Progenitor cell of endocrine pancreas (in vitro differentiated cells): ENCODE measurements at regions not wholly inside any gene's neighbourhood (a gene's known extent, or its start where the extent isn't known, plus 50 kb on each side); places are given as distances from the start of the nearest gene placed in this dataset.
"Not testable (repeated sequence)": the region's sequence is repeated elsewhere in the genome, so short reads cannot be mapped to it uniquely, and the experiment has no call there.

Experiments used
- DNase-seq: peaks from one replicate; pipeline ENCODE4 v3.0.0; 2021; ENCODE audit warnings: low spot score; ENCODE audit not compliant: unreplicated experiment
- H3K27ac Mint-ChIP-seq: 2 replicates; pipeline ENCODE4 v1.8.0; 2021; ENCODE audit warnings: mild to moderate bottlenecking, moderate library complexity, mixed read lengths
- H3K27me3 Mint-ChIP-seq: 2 replicates; pipeline ENCODE4 v1.8.0; 2021; ENCODE audit warnings: mixed read lengths
- H3K36me3 Mint-ChIP-seq: 2 replicates; pipeline ENCODE4 v1.8.0; 2022; ENCODE audit warnings: mixed read lengths; ENCODE audit not compliant: insufficient read depth
- H3K4me1 Mint-ChIP-seq: 2 replicates; pipeline ENCODE4 v1.8.0; 2021; ENCODE audit warnings: low read depth, mixed read lengths
- H3K4me3 Mint-ChIP-seq: 2 replicates; pipeline ENCODE4 v1.8.0; 2021; ENCODE audit warnings: low read depth, mild to moderate bottlenecking, moderate library complexity, mixed read lengths
- H3K9me3 Mint-ChIP-seq: 2 replicates; pipeline ENCODE4 v1.8.0; 2021; ENCODE audit warnings: low read depth, mixed read lengths
- TF ChIP-seq, protein P1 (sequence below): fragments of 200-600 bp; sonication (generic); IDR thresholded peaks from one replicate; pipeline ENCODE4 v1.5.0; 2021; ENCODE audit warnings: antibody characterized with exemption, mild to moderate bottlenecking; ENCODE audit not compliant: unreplicated experiment

DNA sequence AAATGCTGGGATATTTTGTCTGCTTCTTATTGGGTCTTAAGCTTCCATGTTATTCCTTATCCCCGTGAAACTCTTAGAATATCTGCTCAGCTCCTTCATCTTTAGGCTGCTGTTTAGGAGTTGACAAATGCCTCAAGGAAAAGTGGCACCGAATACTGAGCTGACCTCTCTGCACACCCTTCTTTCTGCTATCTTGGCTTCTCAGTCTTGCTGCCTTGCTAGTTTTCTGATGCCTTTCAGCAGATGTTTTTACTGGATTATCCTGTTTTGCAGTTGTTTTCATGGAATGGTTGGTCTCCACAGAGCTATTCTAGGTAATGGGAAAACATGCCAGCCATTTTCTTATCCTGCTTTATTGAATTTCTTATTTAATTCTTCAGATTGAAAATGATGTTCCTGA, 86.3 kb downstream of the GYPE start:
- TF ChIP-seq, protein P1, sequence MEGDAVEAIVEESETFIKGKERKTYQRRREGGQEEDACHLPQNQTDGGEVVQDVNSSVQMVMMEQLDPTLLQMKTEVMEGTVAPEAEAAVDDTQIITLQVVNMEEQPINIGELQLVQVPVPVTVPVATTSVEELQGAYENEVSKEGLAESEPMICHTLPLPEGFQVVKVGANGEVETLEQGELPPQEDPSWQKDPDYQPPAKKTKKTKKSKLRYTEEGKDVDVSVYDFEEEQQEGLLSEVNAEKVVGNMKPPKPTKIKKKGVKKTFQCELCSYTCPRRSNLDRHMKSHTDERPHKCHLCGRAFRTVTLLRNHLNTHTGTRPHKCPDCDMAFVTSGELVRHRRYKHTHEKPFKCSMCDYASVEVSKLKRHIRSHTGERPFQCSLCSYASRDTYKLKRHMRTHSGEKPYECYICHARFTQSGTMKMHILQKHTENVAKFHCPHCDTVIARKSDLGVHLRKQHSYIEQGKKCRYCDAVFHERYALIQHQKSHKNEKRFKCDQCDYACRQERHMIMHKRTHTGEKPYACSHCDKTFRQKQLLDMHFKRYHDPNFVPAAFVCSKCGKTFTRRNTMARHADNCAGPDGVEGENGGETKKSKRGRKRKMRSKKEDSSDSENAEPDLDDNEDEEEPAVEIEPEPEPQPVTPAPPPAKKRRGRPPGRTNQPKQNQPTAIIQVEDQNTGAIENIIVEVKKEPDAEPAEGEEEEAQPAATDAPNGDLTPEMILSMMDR = no peak
- no peaks in the 10 kb centered on the region for H3K27me3 Mint-ChIP-seq
- no peaks in the 10 kb centered on the region for H3K36me3 Mint-ChIP-seq
- H3K9me3 Mint-ChIP-seq = no peaks in the 10 kb centered on the region
- no peak for DNase-seq
- no peaks in the 10 kb centered on the region for H3K4me1 Mint-ChIP-seq
- no peak overlapping the region for H3K4me3 Mint-ChIP-seq
- no peak overlapping the region for H3K27ac Mint-ChIP-seq

DNA sequence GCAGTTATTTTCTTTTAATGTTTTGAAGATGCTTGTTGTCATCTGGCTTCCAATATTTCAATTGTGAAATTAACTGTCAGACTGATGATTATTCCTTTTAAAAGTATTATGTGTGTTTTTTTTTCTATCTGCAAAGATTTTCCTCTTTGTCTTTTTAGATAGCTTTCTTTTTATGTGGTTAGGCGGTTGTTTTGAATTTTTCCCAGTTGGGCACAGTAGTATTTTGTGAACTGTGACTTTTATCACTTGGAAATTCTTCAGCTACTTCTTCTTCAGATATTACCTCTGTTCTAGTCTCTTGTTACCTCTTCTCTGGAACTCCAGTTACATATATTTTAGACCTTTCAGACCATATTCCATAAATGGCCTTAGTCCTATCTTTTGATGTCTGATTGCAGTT, 87.5 kb downstream of the GYPE start:
- not testable (repeated sequence) for H3K27ac Mint-ChIP-seq, H3K4me1 Mint-ChIP-seq, H3K4me3 Mint-ChIP-seq, DNase-seq, H3K9me3 Mint-ChIP-seq, H3K27me3 Mint-ChIP-seq, H3K36me3 Mint-ChIP-seq

DNA sequence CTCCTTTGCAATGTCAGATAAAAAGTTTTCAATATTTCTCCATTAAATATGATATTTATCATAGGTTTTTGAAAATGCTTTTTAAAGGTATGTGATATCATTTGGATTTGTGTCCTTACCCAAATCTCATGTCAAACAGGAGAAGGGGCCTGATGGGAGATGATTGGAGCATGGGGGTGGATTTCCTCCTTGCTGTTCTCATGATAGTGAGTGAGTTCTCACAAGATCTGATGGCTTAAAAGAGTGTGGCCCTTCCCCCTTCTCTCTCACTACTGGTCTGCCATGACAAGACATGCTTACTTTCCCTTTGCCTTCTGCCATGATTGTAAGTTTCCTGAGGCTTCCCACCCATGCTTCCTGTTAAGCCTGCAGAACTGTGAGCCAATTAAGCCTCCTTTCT, 90.0 kb downstream of the GYPE start:
- H3K4me3 Mint-ChIP-seq, H3K27me3 Mint-ChIP-seq, DNase-seq: not testable (repeated sequence)

DNA sequence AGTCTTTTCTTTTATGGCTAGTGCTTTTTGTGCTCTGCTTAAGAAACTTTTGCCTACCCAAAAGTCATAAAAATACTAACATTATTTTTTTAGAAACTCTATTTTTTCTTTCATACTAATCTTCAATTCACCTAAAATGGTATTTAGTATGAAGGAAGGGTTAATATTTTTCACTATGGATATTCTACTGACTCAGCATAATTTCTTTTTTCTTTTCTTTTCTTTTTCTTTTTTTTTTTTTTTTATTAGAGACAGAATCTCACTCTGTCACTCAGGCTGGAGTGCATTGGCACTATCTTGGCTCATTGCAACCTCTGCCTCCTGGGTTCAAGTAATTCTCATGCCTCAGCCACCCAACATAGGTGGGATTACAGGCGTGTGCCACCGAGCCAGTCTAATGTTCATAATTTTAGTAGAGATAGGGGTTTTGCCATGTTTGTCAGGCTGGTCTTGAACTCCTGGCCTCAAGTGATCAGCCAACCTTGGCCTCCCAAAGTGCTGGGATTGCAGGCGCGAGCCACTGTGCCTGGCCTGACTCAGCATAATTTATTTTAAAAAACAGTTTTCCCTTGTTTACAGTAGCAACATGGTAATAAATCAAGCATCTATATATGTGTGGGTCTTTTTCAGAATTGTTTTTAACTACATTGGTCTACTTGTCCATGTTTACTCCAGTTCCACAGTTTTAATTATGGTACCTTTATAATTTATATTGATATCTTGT, 91.8 kb downstream of the GYPE start:
- not testable (repeated sequence) for H3K36me3 Mint-ChIP-seq, H3K4me1 Mint-ChIP-seq, H3K27ac Mint-ChIP-seq, DNase-seq, H3K4me3 Mint-ChIP-seq, H3K27me3 Mint-ChIP-seq, H3K9me3 Mint-ChIP-seq

More for the DNA sequence above, 90.0 kb downstream of the GYPE start:
- H3K36me3 Mint-ChIP-seq, H3K27ac Mint-ChIP-seq, H3K9me3 Mint-ChIP-seq, H3K4me1 Mint-ChIP-seq: not testable (repeated sequence)

DNA sequence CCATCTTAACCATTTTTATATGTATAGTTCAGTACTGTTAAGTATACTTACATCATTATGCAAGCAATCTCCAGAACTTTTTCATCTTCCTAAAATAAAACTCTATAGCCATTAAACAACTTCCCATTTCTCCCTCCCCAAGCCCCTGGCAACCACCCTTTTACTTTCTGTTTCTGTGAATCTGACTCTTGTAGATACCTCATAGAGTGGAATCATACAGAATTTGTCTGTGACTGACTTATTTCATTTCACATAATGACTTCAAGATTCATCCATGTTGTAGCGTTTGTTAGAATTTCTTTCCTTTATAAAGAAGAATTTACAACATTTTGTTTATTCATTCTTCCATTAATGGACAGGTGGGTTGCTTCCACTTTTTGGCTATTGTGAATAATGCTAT, 91.2 kb upstream of the FREM3 start:
- not testable (repeated sequence) for H3K36me3 Mint-ChIP-seq, H3K4me1 Mint-ChIP-seq, H3K9me3 Mint-ChIP-seq, H3K4me3 Mint-ChIP-seq, DNase-seq, H3K27ac Mint-ChIP-seq, H3K27me3 Mint-ChIP-seq

DNA sequence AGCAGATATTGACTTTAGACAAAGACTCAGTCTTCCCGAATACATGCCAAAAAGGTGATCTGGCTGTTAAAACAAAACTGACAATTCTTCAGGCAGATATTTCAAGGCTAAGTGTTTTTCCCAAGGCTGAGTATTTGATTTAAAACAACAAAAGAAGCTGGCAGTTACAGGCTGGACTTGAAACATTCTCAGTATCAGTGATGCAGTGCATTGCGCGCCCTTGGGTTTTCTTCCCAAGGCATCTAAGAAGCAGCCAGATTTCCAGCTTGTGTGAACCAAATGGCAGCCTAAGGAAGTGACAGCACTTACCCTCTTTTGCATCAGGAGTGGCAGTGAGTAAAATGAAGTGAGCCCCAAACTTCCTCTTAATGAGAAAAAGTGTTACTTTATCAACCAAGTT, 90.0 kb upstream of the FREM3 start:
- H3K9me3 Mint-ChIP-seq, H3K36me3 Mint-ChIP-seq, H3K27ac Mint-ChIP-seq, H3K4me3 Mint-ChIP-seq, H3K27me3 Mint-ChIP-seq, DNase-seq, H3K4me1 Mint-ChIP-seq: not testable (repeated sequence)

DNA sequence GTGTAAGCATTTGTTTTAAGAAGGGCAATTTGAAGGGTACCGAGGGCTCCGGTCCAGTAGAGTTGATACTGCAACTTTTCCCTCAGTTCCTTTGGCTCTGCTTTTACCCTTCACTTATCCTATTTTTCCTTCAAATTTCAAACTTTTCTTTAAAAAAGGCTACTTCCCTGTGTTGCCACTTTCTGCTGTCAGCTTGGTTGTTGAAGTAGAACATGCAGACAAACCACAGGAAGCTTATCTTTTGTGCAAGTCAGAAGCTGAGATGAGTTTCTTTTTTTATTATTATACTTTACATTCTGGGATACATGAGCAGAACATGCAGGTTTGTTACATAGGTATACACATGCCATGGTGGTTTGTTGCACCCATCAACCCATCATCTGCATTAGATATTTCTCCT, 89.1 kb upstream of the FREM3 start:
- H3K27ac Mint-ChIP-seq, H3K4me1 Mint-ChIP-seq, H3K36me3 Mint-ChIP-seq, H3K27me3 Mint-ChIP-seq, DNase-seq, H3K4me3 Mint-ChIP-seq, H3K9me3 Mint-ChIP-seq: not testable (repeated sequence)

DNA sequence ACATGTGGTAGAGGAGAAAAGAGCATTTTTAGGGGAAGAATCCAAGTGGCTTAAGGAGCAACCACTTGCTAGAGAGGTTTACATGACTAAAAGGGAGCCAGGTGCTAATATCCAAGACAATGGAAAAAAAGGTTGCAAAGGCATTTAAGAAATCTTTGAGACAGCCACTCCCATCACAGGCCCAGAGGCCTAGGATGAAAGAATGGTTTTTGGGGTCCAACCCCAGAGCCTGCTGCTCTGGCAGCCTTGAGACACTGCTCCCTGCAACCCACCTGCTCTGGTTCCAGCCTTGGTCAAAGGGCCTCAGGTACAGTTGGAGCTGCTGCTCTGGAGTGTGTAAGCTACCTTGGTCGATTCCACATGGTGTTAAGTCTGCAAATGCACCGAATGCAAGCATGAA, 84.1 kb upstream of the FREM3 start:
- Mint-ChIP-seq H3K36me3 (no peaks in the 10 kb centered on the region), H3K27ac (no peak overlapping the region), H3K4me3 (no peak overlapping the region), H3K27me3 (no peaks in the 10 kb centered on the region), H3K4me1 (no peaks in the 10 kb centered on the region), H3K9me3 (peaks cover 9% of the 10 kb centered on the region)
- TF ChIP-seq, protein P1 = no peak
- no peak for DNase-seq
